GM19239 (cell line): ENCODE measurements at regions not wholly inside any gene's neighbourhood (a gene's known extent, or its start where the extent isn't known, plus 50 kb on each side); places are given as distances from the start of the nearest gene placed in this dataset.
"Not testable (repeated sequence)": the region's sequence is repeated elsewhere in the genome, so short reads cannot be mapped to it uniquely, and the experiment has no call there.

Source experiments
- DNase-seq: peaks from one replicate; pipeline ENCODE4 v3.0.0; 2011; ENCODE audit warnings: low spot score; ENCODE audit not compliant: insufficient read length
- FAIRE-seq: peaks from 2 replicates; lab custom pipeline; 2011; peaks lifted over from hg19 to GRCh38; lab: Jason Lieb, UNC

GRCh38 chr22:18731075-18731666 lies 119.5 kb upstream of the RIMBP3 start:
- DNase-seq, result no peak
- no peak for FAIRE-seq

- not testable (repeated sequence) for DNase-seq
- FAIRE-seq, result peak; percentile 100
Observed at GRCh38 chr22:18730410-18730809, 118.7 kb upstream of the RIMBP3 start.
